Erythroblast (primary cell): ENCODE measurements at regions not wholly inside any gene's neighbourhood (a gene's known extent, or its start where the extent isn't known, plus 50 kb on each side); places are given as distances from the start of the nearest gene placed in this dataset.

Experiments used
- DNase-seq, 2 experiments: peaks; one replicate each; lab custom pipeline; 2025; lab: John Stamatoyannopoulos, UW
- GATA1 ChIP-seq: IDR thresholded peaks from 2 replicates; pipeline ENCODE4 v1.6.1; 2011; ENCODE audit warnings: low read depth, mild to moderate bottlenecking, control low read depth, low read length, moderate library complexity
- POLR2A ChIP-seq: IDR thresholded peaks from 2 replicates; pipeline ENCODE4 v1.6.1; 2011; ENCODE audit warnings: mild to moderate bottlenecking, low read length

- TF ChIP-seq POLR2A (no peak), GATA1 (no peak)
- no peak for DNase-seq
Observed at GRCh38 chr12:34289431-34290380, 267.4 kb downstream of the ALG10 start.

- TF ChIP-seq GATA1 (no peak), POLR2A (no peak)
- DNase-seq: no peak
Observed at GRCh38 chr12:34290381-34290995, 268.2 kb downstream of the ALG10 start.

- no peak for DNase-seq
- no peak for TF ChIP-seq GATA1
- TF ChIP-seq POLR2A: no peak
Observed at GRCh38 chr12:34291001-34291400, 268.7 kb downstream of the ALG10 start.

- no peak for TF ChIP-seq GATA1
- TF ChIP-seq POLR2A: no peak
- no peak for DNase-seq
Observed at GRCh38 chr12:34291426-34291901, 269.2 kb downstream of the ALG10 start.

GRCh38 chr12:34292736-34293625 is 270.7 kb downstream of the ALG10 start:
- TF ChIP-seq GATA1: no peak
- no peak for TF ChIP-seq POLR2A
- no peak for DNase-seq

GRCh38 chr12:34294137-34294536 is 271.8 kb downstream of the ALG10 start:
- TF ChIP-seq GATA1: no peak
- no peak for TF ChIP-seq POLR2A
- DNase-seq: no peak

GRCh38 chr12:34294671-34295365 is 272.5 kb downstream of the ALG10 start:
- no peak for TF ChIP-seq GATA1
- no peak for TF ChIP-seq POLR2A
- DNase-seq: no peak

GRCh38 chr12:34295366-34296142 is 273.3 kb downstream of the ALG10 start:
- TF ChIP-seq POLR2A: no peak
- no peak for TF ChIP-seq GATA1
- no peak for DNase-seq

GRCh38 chr12:34296143-34297041 is 274.1 kb downstream of the ALG10 start:
- DNase-seq: no peak

GRCh38 chr12:34297126-34297789 is 275.0 kb downstream of the ALG10 start:
- no peak for DNase-seq
- TF ChIP-seq GATA1: no peak
- no peak for TF ChIP-seq POLR2A

More at GRCh38 chr12:34296143-34297041, 274.1 kb downstream of the ALG10 start:
- no peak for TF ChIP-seq GATA1
- no peak for TF ChIP-seq POLR2A

- DNase-seq: no peak
- TF ChIP-seq POLR2A: no peak
- no peak for TF ChIP-seq GATA1
Observed at GRCh38 chr12:34297790-34298164, 275.5 kb downstream of the ALG10 start.
